Fibroblast of skin of back (primary cell): ENCODE measurements at regions not wholly inside any gene's neighbourhood (a gene's known extent, or its start where the extent isn't known, plus 50 kb on each side); places are given as distances from the start of the nearest gene placed in this dataset.
A peak's percentile ranks its signal among the peaks of the same experiment; 100 is the strongest.

Experiments
- DNase-seq: peaks from one replicate; pipeline ENCODE4 v3.0.0-alpha.2; 2013

- DNase-seq, result no peak
Observed at GRCh38 chr2:160882906-160883305, 277.3 kb upstream of the TANK start.

- peak; percentile 8 for DNase-seq
Observed at GRCh38 chr2:160884056-160884455, 276.2 kb upstream of the TANK start.

GRCh38 chr2:160889439-160890170 lies 270.6 kb upstream of the TANK start:
- no peak for DNase-seq

- DNase-seq, result no peak
Observed at GRCh38 chr2:160890667-160891352, 269.4 kb upstream of the TANK start.

- no peak for DNase-seq
Observed at GRCh38 chr2:160891353-160891740, 268.9 kb upstream of the TANK start.

- no peak for DNase-seq
Observed at GRCh38 chr2:160892204-160892603, 268.0 kb upstream of the TANK start.

- no peak for DNase-seq
Observed at GRCh38 chr2:160893581-160893980, 266.6 kb upstream of the TANK start.

GRCh38 chr2:160898581-160899307 lies 261.5 kb upstream of the TANK start:
- DNase-seq, result no peak

- no peak for DNase-seq
Observed at GRCh38 chr2:160901613-160902012, 258.6 kb upstream of the TANK start.

GRCh38 chr2:160905862-160906261 lies 254.4 kb upstream of the TANK start:
- DNase-seq, result no peak

GRCh38 chr2:160906878-160907277 lies 253.3 kb upstream of the TANK start:
- no peak for DNase-seq

GRCh38 chr2:160907738-160908137 lies 252.5 kb upstream of the TANK start:
- no peak for DNase-seq

GRCh38 chr2:160908157-160908556 lies 252.1 kb upstream of the TANK start:
- no peak for DNase-seq

- no peak for DNase-seq
Observed at GRCh38 chr2:160909781-160910242, 250.4 kb upstream of the TANK start.

GRCh38 chr2:160910681-160911080 lies 249.5 kb upstream of the TANK start:
- DNase-seq, result peak; percentile 79

GRCh38 chr2:160911258-160911657 lies 249.0 kb upstream of the TANK start:
- peak; percentile 66 for DNase-seq

GRCh38 chr2:160912276-160912675 lies 248.0 kb upstream of the TANK start:
- DNase-seq, result no peak

- no peak for DNase-seq
Observed at GRCh38 chr2:160913323-160913722, 246.9 kb upstream of the TANK start.

GRCh38 chr2:160914217-160914616 lies 246.0 kb upstream of the TANK start:
- DNase-seq, result no peak

GRCh38 chr2:160916300-160916699 lies 243.9 kb upstream of the TANK start:
- peak; percentile 83 for DNase-seq

GRCh38 chr2:160917850-160918249 lies 242.4 kb upstream of the TANK start:
- DNase-seq, result peak; percentile 39

- DNase-seq, result no peak
Observed at GRCh38 chr2:160918258-160918657, 242.0 kb upstream of the TANK start.

GRCh38 chr2:160918906-160919503 lies 241.2 kb upstream of the TANK start:
- peak; percentile 32 for DNase-seq
